ELR (cell line): ENCODE measurements at regions not wholly inside any gene's neighbourhood (a gene's known extent, or its start where the extent isn't known, plus 50 kb on each side); places are given as distances from the start of the nearest gene placed in this dataset.
"Not testable (repeated sequence)": the region's sequence is repeated elsewhere in the genome, so short reads cannot be mapped to it uniquely, and the experiment has no call there.

Source experiments
- DNase-seq: peaks from one replicate; pipeline ENCODE4 v3.0.0-alpha.2; 2015; ENCODE audit warnings: low read depth

DNA sequence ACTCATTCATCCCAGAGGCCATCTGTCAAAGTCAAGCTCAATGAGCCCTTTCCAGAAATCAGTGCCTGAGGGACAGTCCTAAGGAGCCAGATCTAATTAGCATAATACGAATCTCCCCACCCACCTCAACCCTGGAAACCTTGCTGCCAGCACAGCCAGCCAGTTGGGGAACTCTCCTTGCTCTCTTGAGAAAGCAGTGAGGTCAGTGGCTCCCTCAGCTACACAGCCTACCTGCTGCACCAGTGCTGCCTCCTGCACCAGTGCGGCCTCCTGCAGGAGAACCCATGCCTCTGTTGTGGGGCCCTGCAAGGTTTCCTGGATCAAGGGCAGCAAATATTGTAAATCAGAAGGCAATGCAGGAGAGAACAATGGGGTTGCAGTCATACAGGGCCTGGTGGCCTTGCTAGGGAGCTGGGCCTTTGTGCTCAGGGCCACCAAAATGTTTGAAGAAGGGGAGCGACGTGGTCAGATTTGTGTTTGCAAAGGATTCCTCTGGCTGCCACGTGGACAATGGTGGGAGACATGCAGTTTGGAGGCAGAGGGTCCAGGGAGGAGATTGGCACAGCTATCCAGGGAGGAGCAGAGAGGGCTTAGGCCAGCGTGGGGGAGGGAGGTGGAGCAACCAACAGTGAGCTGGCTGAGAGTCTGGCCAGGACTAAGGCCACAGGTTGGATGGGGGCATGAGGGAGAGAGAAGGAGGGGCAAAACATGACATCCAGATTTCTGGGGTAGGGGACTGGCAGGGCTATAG, 124.3 kb upstream of the MAMLD1 start:
- DNase-seq = no peak

DNA sequence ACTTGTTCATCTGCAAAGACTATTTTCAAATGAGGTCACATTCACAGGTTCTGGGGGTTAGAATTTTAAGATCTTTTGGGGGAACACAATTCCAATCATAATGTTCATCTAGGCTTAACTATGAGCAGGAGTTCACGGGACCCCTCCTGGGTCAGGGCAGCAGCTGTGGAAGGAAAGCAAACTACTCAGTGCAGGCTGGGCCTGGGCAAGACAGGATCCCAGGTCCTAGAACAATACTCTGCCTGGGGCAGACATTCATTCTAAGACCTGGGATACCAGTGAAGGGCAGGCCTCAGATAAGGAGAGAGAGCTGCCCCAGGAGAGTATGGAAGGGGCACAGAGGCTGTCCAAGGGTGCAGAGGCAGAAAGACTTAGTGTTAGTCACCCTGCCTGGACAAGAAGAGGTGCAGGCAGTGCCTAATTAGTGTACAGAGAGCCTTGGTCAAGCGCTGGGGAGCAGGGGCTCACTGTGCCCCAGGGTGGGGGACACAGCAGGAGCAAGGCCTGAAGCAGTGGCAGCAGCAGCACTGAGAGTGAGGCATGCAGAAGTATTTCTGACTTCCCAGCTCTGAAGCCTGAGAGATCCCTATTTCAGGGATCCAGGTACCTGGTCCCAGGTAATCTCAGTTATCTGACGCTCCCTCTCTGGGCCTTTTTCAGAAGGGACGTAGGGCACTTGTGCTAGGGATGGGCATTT, 123.0 kb upstream of the MAMLD1 start:
- no peak for DNase-seq

DNA sequence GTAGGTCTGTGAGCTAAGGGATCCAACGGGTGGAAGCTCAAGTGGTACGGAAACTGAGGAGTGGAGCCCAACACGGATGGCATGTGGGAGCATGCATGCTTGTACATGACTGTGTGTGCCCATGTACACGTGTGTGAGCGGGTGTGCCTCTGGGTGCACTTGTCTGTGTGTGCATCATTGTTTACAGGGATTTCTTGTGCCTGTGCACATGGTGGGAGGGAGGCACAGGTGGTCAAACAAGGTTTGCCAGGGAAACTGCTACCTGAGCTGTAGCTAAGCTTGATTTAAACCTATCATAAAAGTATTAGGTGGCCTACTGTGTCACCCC, 122.5 kb upstream of the MAMLD1 start:
- DNase-seq = no peak

DNA sequence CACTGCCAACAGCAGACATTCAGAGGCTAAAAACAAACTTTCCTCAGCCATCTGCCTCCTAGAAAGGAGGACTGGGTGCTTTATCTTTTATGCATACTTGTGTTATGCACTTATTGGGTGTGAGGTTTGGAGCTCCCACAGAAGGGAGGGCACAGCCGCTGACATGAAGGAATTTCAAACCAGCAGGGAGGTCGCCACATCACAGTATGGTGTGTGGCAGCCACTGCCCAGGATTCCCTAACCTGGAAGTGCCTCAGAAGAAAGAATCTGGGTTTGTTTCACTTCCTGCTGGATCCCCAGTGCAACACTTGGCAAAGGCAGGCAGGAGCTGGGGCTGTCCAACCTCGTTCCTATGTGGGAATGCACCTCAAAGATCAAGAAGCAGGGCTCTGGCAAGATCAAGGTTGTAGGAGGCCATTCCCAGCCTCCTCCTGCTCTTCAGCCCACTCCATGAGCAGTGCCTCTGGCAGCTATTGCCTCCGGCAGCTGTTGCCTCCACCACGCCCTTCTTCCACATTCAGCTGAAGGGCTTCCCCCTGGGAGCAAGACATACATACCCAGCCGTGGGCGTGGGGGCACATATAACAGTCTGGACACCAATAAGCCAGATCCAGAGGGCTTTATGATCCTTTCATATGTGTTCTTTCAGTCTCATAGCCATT, 109.0 kb upstream of the MAMLD1 start:
- DNase-seq = no peak

DNA sequence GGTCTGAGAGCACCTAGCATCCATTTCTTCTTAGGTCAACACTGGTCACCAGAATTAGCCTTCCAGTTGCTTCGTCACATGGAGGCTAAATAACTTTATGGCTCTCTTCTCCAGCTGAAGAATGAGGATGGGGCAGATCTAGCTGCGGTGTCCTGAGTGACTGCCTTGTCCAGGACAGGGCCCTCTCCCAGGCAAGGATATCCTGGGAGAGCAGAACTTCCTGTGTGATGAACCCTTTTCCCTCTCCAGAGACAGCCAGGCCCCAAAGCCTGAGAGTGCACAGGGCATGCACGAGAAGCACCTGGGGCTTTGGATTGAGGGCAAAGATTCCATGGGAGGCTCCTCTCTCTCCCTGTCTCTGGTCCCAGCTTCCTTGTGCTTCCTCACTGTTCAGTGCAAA, 108.2 kb upstream of the MAMLD1 start:
- DNase-seq = no peak

DNA sequence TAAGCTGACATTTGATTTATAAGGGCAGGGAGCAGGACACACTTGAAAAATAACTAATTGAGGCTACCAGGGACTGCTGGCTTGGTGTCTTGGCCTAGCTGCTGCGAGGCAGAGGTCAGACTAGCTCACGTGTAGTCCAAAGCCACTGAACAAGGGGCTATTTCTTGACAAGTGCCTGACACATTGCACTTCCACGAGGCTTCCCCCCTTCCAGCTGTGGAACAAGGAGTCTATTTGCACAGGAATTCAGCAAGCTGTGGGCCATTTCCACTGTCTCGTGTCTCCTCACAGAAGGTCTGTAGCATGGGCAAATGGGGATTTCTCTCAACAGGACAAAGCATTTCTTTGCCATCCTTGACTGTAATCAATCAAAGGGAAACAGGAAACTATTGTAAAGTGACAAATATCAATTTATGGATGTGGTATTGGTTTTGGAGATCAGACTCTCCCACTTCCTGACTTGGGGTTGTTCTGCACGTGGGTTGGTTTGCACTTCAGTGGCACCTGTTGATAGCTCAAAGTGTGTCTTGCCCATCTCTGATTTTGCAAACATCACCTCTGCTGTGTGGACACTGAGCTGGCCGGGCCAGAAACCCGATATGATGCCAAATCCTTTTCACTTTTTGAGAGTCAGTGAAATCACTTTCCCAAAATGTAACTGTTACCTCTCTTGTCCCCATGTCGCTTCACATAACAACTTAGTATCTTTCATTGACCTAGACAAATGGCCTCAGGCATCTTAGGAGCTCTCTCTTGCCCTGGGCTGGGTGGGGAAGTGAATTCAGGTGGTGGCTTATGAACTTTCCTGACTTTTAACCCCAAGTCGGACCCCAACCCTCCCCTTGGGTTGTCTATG, 107.4 kb upstream of the MAMLD1 start:
- no peak for DNase-seq

DNA sequence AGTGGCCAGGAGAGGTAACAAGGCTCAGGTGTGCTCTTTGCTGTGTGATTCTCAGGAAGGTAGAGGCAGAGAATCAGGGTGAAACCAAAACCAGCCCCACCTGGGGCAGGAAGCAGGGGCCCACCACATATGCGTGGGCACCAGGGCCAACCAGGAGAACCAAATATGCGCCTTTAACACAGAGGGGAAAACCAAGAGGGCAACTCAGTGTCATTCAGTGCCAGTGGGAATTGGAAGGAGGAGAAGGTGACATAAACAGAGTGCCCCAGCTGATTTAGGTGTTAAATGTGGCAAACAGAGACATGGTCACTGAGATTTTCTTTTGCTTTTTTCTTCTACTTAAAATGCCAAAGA, 106.8 kb upstream of the MAMLD1 start:
- DNase-seq = no peak

DNA sequence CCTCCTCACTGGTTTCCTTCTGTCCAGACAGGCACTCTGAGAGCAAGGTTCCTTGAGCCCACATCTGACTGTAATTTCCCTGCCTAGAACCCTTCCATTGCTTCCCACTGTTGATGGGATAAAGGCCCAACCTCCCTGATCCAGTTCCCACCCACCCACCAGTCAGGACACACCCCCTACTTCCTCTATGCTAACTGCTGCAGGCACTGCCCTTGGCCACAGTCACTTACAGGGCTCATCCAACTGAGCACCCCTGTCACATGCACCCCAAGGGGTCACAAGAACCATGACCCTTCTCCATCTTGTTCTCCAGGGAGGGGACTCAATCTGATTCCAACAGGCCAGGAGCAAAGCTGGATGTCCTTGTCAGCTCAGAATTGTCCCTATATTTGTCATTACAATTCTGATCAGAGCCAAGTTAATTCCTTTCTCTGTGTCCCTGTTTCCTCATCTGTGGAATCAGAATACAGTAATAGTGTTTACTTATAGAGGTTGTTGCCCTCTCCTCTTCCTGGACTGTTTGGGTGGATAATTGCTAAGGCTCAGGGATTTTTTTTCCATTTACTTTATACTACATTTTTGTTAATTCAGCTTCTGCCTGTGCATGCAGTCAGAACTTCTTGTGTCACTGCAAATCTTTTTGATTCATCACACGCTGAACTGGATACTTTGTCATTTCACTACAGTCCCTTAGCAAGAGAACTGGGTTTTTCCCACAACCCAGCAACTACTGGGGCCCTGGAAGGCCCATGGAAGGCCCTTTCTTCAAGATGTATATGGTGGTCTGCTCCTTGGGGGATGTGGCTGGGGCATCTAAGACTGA, 105.6 kb upstream of the MAMLD1 start:
- no peak for DNase-seq

DNA sequence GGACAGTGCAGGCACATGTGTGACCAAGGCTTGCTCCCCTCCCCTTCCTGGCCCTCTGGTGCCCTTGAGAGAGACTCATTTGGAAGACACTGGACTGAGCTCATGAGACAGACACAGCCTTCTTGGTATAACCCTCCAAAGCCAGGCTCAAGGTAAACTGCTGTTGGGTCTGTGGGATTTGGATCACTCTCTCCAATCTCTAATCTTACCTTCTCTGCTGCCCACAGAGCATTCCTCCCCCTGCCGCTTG, 105.0 kb upstream of the MAMLD1 start:
- no peak for DNase-seq

DNA sequence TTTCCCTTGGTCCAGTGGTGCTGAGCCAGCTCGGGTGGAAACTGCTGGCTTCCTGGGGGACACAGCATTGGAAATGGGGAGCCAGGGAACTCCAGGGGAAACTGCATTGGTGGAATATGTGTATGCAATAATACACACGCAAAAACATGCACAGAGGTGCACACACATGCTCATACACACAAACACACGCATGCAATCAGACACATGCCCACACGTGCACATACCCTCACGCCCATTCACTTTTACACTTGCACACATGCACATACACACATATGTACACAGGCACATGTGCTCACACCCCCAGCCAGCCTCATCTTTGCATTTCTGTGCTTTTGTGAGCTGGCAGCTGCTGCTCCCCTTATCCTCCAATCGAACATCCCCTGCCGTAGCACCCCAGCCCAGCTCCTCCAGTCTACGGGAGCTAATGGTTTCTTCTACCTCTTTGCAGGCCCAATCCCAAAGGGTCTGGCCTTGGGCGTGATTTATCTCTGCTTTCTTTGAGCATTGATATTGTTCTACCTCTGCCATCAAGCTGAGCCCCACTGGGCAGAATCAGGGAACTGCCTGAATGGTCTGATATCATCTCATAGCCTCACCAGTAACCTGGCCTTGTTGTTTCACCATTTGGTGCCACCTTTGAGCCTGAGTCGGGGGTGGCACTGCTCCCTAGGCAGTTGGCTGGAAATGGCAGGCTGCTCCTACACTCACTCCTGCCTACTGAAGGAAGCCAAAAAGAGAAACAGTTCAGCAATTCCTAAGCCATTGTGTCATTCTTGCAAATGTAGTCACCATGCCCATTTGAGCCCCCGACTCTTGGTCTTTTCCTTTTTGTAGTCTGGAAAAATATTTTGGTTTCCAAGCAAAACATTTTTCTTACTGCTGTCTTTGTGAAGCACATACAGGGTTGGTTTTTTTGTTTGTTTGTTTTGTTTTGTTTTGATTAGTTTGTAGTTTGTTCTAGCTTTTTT, 104.4 kb upstream of the MAMLD1 start:
- peak; percentile 16 for DNase-seq

DNA sequence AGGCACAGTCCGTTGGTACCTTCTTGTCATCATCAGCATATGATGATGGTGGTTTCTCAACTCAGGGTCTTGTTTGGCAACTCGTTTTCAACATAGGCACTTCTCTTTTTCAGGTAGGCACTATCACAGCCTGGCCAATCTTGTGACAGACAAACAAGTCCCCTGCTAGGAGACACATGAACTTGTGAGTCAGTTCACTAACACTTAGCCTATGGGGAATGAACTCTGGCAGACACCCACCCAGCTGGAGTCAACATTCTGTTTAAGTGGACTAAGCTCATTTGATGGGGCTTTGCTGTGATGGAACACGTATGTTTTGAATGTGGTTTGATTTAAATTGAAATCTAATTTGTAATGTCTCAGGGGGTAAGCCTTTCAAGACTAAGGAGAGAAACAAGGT, 100.7 kb upstream of the MAMLD1 start:
- no peak for DNase-seq

DNA sequence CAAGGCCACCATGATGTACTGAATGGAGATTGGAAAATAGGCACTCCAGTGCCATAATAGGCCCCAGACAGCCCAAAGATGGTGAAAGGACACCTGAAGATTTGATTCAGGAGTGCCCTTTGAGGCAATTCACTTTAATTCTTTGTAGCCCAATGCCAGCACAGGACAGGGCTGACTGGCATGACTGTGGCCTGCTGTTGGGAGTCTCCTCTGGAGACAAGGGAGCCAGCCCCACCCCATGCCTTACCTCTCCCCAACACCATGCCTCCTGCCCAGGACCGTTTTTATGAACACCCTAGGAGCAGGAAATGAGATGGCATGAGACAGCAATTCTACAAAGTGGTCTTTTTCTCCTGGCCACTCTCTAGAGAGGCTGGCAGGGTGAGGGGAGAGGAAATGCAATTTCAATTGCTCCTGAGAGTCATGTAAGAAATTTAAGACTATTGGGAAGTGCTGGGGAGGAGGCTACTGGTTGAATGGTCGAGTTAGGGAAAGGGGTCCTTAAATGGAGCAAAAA, 94.2 kb upstream of the MAMLD1 start:
- DNase-seq = no peak

DNA sequence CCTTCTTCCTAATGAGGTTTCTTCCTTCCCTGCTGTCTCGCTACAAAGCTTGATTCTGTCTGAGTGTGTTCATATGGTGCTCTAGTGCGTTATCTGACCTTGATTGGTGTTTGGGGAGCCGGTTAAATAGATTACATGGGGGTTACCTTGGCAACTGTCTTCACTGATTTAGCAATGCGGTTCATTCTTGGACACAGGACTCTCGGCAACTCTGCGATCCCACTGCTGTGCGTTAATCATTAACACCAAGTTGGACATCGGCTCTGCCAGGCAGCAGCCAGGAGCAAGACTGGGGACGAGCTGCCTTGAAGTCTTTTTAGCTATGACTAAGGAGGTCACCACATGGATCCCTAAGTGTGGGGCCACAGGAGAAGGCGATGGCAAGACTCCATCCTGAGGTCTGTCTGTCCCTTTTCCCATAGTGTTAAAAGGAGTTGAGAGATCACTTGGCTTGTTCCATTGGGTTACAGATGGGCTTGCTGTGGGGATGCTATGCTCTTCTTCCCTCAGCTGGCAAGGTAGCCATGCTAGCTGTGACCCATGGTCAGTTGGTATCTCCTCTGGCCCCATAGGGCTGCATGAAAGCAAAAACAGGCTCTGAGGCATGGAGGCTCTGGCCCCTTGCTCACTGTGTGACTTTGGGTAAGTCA, 93.4 kb upstream of the MAMLD1 start:
- DNase-seq = no peak

DNA sequence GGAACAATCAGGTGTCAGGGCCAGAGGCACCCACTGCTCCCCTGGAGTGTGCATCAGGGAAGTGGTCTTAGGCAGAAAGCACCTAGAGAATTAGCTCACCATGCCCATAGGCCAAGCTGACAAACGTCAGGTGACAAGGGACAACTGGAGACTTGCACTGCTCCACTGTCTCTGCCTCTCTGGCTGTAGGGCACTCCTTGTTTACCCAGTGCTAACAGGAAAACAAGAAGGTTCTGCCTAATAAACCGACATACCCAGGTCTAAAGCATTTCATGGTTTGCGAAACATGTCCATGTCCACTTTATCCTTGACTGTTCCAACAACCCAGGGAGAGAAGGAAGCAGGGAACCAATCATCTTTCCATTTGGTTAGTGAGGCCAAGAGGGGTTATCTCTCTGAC, 92.5 kb upstream of the MAMLD1 start:
- DNase-seq = no peak

DNA sequence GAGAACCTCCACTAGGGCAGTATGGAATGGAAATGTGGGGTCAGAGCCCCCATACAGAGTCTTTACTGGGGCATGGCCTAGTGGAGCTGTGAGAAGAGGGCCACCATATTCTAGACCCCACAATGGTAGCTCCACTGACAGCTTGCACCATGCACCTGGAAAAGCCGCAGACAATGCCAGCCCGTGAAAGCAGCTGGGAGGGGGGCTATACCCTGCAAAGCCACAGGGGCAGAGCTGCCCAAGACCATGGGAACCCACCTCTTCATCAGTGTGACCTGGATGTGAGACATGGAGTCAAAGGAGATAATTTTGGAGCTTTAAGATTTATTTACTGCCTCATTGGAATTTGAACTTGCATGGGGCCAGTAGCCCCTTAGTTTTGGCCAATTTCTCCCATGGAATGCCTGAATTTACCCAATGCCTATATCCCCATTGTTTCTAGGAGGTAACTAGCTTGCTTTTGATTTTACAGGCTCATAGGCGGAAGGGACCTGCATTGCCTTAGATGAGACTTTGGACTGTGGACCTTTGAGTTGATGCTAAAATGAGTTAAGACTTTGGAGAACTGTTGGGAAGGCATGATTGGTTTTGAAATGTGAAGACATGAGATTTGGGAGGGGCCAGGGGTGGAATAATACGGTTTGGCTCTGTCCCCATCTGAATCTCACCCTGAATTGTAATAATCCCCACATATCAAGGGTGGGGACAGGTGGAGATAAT, 89.4 kb upstream of the MAMLD1 start:
- not testable (repeated sequence) for DNase-seq

DNA sequence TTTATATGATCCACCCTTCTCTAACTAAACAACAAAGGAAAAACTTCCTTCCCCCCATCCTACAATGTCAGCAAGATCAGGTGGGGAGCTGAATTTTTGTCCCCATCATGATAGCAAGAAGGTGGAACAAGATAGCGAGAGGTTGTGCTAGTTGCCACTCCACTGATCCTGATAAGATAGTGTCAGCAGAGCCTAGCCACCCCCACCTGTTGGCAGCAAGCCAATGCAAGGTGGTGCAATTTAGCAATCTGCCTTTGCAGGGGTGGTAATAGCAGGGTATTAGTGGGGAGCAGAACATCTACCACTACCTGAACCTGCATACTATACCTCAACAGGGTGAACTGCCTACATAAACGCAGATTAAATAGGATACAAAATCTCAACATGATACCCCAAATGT, 80.2 kb upstream of the MAMLD1 start:
- no peak for DNase-seq

DNA sequence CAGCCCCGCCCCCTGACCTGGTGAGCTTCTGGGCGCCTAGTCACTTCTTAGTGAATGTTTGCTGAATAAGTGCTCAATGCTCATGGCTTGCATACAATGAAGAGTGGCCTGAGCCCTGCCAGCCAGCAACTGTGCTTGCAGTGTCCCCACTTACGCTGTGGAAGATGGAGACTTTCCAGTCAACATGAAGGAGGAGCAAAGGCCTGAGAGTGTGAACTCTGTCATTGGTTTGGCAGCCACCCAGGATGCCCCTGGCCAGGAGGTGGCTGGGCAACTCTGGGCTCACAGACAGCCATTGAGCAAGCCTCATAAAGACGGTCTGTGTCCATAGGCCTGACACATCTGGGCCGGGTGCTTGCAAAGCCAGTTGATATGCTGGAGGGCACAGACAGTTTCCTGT, 72.1 kb upstream of the MAMLD1 start:
- DNase-seq = no peak

DNA sequence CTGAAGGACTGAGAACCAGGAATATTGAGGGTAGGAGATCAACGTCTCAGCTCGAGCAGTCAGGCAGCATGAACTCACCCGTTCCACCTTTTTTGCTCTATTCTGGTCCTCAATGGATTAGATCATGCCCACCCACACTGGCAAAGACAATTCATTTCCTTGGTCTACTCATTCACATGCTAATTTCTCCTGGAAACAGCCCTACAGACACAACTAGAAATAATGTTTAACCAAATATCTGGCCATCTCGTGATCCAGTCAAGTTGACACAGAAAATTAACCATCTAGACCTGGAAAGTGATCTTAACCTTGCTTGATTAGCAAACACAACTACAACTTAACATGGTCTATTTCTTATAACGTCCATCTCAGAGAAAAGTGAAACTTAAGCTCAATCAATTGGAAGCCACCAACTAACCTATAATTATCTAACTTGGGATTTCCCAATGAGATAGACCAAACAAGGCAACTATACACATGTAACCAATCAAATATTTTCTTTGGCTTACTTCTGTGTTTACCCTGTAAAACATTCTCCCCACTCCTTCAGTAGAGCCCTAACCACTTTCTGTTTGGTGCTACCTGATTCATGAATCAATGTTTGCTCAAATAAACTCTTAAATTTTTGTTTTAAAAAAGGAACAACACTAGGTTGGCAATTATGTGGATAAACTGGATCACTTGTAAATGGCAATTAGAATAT, 69.7 kb upstream of the MAMLD1 start:
- no peak for DNase-seq
